ENCODE measurements at regions not wholly inside any gene's neighbourhood (a gene's known extent, or its start where the extent isn't known, plus 50 kb on each side); places are given as distances from the start of the nearest gene placed in this dataset.

- DNase-seq (ENCODE audit: low read depth in 2 of 2), result no peak
Observed at GRCh38 chr5:33242277-33242676, 198.5 kb upstream of the TARS1 start.

GRCh38 chr5:33244441-33245150 lies 196.2 kb upstream of the TARS1 start:
- DNase-seq (ENCODE audit: low read depth in 2 of 2), result no peak

- no peak for DNase-seq (ENCODE audit: low read depth in 2 of 2)
Observed at GRCh38 chr5:33254579-33254978, 186.2 kb upstream of the TARS1 start.

- DNase-seq (ENCODE audit: low read depth in 2 of 2), result peak; percentile 84 to 88
Observed at GRCh38 chr5:33257807-33258429, 182.8 kb upstream of the TARS1 start.

- DNase-seq (ENCODE audit: low read depth in 2 of 2), result no peak
Observed at GRCh38 chr5:33258553-33258952, 182.2 kb upstream of the TARS1 start.

GRCh38 chr5:33260098-33260497 lies 180.7 kb upstream of the TARS1 start:
- no peak for DNase-seq (ENCODE audit: low read depth in 2 of 2)

- DNase-seq (ENCODE audit: low read depth in 2 of 2), result peak; percentile 69 to 72
Observed at GRCh38 chr5:33261305-33261704, 179.5 kb upstream of the TARS1 start.

- no peak for DNase-seq (ENCODE audit: low read depth in 2 of 2)
Observed at GRCh38 chr5:33261747-33262146, 179.0 kb upstream of the TARS1 start.

- DNase-seq (ENCODE audit: low read depth in 2 of 2), result no peak
Observed at GRCh38 chr5:33267801-33268200, 173.0 kb upstream of the TARS1 start.

- no peak for DNase-seq (ENCODE audit: low read depth in 2 of 2)
Observed at GRCh38 chr5:33268374-33268773, 172.4 kb upstream of the TARS1 start.

GRCh38 chr5:33270671-33271070 lies 170.1 kb upstream of the TARS1 start:
- DNase-seq (ENCODE audit: low read depth in 2 of 2), result no peak

- DNase-seq (ENCODE audit: low read depth in 2 of 2), result no peak
Observed at GRCh38 chr5:33271606-33272005, 169.2 kb upstream of the TARS1 start.

GRCh38 chr5:33272288-33272687 lies 168.5 kb upstream of the TARS1 start:
- DNase-seq (ENCODE audit: low read depth in 2 of 2), result peak; percentile 93 to 94

GRCh38 chr5:33273985-33274384 lies 166.8 kb upstream of the TARS1 start:
- no peak for DNase-seq (ENCODE audit: low read depth in 2 of 2)

GRCh38 chr5:33275391-33275790 lies 165.4 kb upstream of the TARS1 start:
- DNase-seq (ENCODE audit: low read depth in 2 of 2), result no peak

GRCh38 chr5:33275921-33276627 lies 164.7 kb upstream of the TARS1 start:
- peak; percentile 84 to 85 for DNase-seq (ENCODE audit: low read depth in 2 of 2)

- no peak for DNase-seq (ENCODE audit: low read depth in 2 of 2)
Observed at GRCh38 chr5:33276628-33276950, 164.2 kb upstream of the TARS1 start.

GRCh38 chr5:33277061-33277650 lies 163.6 kb upstream of the TARS1 start:
- DNase-seq (ENCODE audit: low read depth in 2 of 2), result no peak

GRCh38 chr5:33281431-33281843 lies 159.3 kb upstream of the TARS1 start:
- no peak for DNase-seq (ENCODE audit: low read depth in 2 of 2)

- DNase-seq (ENCODE audit: low read depth in 2 of 2), result no peak
Observed at GRCh38 chr5:33282157-33282556, 158.6 kb upstream of the TARS1 start.

GRCh38 chr5:33282696-33283095 lies 158.1 kb upstream of the TARS1 start:
- DNase-seq (ENCODE audit: low read depth in 2 of 2), result no peak

GRCh38 chr5:33283243-33283642 lies 157.5 kb upstream of the TARS1 start:
- DNase-seq (ENCODE audit: low read depth in 2 of 2), result no peak

GRCh38 chr5:33284681-33285080 lies 156.1 kb upstream of the TARS1 start:
- DNase-seq (ENCODE audit: low read depth in 2 of 2), result no peak

Measured in fibroblast of skin of left quadriceps (primary cell).